Erythroblast (primary cell): ENCODE measurements at regions not wholly inside any gene's neighbourhood (a gene's known extent, or its start where the extent isn't known, plus 50 kb on each side); places are given as distances from the start of the nearest gene placed in this dataset.

ENCODE experiments used
- GATA1 ChIP-seq: IDR thresholded peaks from 2 replicates; pipeline ENCODE4 v1.6.1; 2011; ENCODE audit warnings: low read depth, mild to moderate bottlenecking, control low read depth, low read length, moderate library complexity
- POLR2A ChIP-seq: IDR thresholded peaks from 2 replicates; pipeline ENCODE4 v1.6.1; 2011; ENCODE audit warnings: mild to moderate bottlenecking, low read length

DNA sequence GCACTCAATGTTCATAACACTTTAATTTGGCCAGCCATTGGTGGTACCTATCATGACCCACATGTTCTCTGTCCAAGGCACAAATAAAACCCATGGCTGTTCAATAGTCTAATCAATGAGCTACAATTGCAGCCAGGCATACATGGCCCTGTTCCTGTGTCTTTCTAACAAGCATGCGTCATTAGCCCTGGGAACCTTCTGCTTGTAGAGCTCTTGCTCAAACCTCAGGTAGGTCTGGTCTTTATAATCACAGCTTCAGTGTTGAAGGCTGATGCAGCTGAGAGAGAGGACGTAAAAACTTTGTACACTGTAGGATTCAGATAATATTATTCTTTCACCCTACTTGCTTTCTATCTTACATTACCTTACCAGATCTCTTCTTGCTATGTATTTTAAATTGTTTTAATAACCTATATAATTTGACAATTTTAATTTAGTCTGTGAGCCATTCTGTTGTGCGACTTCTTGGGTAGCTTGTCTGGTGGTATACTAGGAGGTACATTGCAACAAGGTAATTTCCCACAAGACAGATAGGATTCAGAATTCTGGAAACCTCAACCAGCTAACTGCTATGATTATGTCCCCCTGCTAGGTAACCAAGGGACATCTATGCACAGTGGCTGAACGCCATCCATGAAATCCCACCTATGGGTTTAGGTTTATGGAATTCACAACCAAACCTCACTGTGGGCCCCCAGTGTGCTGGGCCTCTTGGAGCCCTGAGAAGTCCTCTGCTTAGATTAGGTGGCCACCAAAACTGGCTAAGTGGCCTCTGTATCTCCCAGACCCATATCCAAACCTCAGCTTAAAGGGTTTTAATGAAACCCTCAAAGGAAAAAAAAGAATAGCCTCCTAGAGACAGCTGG lies 55.4 kb upstream of the RIPOR2 start:
- no peak for TF ChIP-seq POLR2A
- no peak for TF ChIP-seq GATA1
